DOHH2 (cell line): ENCODE measurements at regions not wholly inside any gene's neighbourhood (a gene's known extent, or its start where the extent isn't known, plus 50 kb on each side); places are given as distances from the start of the nearest gene placed in this dataset.

Experiments
- CTCF ChIP-seq: fragments of 200-600 bp; sonication (generic); IDR thresholded peaks from one replicate; pipeline ENCODE4 v1.5.1; 2014; ENCODE audit warnings: antibody characterized with exemption, mild to moderate bottlenecking, low read depth, low read length; ENCODE audit not compliant: poor library complexity, severe bottlenecking
- EZH2phosphoT487 ChIP-seq: fragments of 200-600 bp; sonication (generic); IDR thresholded peaks from 2 replicates; pipeline ENCODE4 v1.6.1; 2017; ENCODE audit warnings: borderline replicate concordance, mild to moderate bottlenecking, antibody characterized with exemption, low read length, moderate library complexity, mixed read lengths

- TF ChIP-seq CTCF (no peak), EZH2phosphoT487 (no peak)
These were observed 848.5 kb downstream of the RAB28 start for GRCh38 chr4:12635629-12636028.
